GM21786 (cell line): ENCODE measurements at regions not wholly inside any gene's neighbourhood (a gene's known extent, or its start where the extent isn't known, plus 50 kb on each side); places are given as distances from the start of the nearest gene placed in this dataset.
"Not testable (repeated sequence)": the region's sequence is repeated elsewhere in the genome, so short reads cannot be mapped to it uniquely, and the experiment has no call there.

Experiments used
- ATAC-seq: cut with Tn5 transposase; IDR thresholded peaks from one replicate; pipeline ENCODE4 v1.9.1; 2021; ENCODE audit not compliant: unreplicated experiment

DNA sequence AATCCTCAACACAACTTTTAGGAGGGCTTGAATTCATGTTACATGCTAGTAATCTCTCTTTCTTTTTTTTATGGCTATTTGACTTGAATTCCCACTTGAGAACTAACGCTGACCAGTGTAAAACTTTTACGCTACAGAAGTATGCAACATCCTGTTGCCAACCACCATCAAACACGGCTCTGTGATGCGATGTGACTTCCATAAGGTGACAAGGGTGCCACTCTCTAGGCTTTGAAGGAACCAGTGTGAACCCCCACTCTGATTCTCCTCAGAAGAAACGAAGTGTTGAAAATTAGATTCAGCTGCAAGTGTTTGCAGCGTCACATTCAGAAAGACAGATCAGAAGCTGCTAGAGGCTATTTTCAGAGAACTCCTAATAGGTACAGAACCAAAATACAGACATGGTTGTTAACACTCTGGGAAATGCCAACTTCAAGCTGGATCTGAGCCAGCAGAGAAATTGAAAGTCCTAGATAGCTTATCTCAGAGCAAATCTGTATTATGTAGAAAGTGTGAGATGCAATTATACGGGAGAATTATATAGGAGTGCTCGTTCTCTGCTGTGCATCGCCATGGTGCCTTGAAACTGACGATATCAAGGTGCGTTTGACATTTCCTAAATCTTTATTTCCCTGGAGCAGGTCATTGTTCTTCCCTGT, 271.2 kb downstream of the LPIN1 start:
- no peak for ATAC-seq

DNA sequence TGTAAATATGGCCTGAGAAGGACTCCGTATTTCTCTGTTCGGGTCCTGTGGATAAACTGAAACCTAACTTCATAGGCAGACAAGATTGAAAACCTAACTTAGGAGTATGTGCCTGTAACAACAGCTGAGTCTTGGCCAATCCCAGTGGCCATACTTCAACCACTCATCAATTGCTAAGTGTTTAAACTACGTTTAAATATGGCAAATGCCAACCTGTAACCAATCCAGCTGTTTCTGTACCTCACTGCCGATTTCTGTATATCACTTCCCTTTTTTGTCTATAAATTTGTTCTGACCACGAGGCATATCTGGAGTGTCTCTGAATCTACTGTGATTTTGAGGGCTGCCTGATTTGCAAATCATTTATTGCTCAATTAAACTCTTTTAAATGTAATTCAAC, 272.3 kb downstream of the LPIN1 start:
- ATAC-seq, result not testable (repeated sequence)

DNA sequence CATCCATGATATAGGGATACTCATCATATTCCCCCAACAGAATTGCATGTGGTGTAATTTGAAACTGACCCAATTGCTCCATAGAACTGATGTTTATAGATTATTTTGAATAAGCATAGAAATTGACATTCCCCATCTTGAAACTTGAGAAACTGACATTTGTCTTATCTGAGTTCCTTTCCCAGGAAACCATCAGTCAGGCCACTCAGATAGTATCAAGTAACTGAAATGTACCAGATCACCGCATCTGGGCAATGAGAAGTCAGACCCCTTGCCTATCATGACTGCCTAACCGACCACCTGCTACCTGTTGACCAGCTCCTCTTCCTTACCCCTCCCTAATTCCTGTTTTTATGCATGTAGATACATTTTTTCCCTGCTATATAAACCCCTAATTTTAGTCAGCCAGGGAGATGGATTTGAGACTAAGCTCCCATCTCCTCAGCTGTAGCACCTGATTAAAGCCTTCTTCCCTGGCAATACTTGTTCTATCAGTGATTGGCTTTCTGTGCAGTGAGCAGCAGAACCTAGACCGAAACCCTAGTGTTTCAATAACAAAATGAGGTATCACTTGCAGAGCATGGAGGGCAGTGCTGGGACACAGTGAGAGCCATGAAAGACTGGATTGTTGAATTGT, 274.5 kb downstream of the LPIN1 start:
- ATAC-seq, result no peak

DNA sequence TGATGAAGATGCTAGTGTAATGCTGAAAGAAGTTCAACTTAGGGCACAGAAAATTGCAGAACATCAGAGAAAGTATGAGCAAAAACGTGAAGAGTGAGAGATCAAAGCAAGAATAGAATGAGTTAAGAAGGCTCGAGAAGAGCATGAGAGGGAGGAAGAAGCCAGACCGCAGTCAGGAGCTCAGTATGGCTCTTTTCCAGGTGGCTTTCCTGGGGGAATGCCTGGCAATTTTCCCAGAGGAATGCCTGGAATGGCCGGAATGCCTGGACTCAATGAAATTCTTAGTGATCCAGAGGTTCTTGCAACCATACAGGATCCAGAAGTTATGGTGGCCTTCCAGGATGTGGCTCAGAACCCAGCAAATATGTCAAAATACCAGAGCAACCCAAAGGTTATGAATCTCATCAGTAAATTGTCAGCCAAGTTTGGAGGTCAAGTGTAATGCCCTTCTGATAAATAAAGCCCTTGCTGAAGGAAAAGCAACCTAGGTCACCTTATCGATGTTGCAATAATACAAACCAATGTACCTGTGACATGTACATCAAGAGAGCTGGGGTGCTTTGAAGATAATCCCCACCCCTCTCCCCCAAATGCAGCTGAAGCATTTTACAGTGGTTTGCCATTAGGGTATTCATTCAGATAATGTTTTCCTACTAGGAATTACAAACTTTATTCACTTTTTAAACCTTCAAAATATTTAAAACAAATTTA, 277.9 kb downstream of the LPIN1 start:
- ATAC-seq, result not testable (repeated sequence)

DNA sequence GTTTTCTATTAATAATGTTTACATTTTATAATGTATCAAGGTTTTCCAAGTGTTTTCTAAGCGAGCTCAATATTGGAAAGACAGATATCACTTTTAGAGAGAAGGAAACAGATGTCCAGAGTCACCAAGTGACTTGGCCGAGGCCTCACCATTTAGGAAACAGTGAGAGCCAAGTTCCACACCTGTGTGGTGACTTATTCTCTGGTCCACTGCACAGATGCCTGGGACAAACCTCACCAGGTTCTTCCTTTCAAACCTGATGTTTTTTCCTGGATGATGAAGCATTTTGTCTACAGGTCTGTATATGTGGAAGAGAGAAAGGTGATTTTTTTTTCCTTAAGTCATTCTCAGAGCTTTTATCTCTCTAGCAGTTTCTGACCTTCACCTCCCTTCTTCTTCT, 280.7 kb downstream of the LPIN1 start:
- ATAC-seq, result no peak

DNA sequence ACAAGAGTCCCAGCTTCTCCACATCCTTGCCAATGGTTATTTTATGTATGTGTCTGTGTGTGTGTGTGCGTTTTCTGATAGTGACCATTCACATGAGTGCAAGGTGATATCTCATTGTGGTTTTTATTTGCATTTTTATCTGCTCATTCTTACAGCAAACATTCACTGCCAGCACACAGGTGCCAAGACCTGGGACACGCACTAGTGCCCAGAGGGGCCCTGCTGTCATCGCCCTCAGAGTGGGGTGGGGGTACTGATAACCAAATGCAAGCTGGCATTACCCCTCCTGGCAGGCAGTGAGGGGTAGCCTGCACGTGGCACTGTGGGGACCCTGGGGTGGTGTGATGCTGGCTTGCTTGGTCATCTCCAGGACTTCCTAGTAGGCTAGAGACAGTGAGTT, 285.4 kb downstream of the LPIN1 start:
- ATAC-seq, result no peak

DNA sequence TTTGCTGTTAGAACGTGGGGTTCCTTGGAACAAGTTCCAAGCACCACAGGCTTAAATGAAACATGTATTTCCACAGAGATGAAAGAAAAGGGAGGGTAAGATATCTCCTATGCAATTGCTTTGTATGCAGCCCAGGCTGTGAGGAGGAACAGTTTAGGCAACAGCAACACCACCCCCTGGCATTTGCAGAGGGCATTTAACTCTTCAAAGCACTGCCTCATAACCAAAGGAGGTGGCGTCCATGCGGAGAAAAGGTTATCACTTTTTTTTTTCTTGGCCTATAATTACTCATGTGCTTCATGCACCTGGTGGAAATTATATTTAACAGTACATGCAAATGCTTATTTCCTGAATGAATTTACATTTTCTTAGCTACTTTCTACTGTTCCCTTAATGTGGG, 286.0 kb downstream of the LPIN1 start:
- peak; percentile 65 for ATAC-seq

DNA sequence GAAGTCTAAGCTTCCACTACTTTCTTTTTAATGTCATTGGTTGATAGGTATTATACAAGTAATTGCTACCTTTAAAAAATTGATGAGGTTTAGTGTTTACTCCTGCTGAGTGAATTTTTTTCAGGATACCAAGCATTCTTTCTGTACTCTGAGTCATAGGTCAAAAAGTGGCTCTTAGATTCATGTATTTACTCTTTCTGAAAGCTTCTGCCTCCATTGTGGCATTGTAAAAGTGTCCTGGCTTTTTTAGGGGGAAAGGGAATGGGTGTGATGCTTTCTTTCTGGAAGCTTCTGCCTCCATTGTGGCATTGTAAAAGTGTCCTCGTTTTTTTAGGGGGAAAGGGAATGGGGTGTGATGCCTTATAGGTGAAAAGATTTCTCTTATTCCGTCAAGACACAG, 286.5 kb downstream of the LPIN1 start:
- no peak for ATAC-seq

DNA sequence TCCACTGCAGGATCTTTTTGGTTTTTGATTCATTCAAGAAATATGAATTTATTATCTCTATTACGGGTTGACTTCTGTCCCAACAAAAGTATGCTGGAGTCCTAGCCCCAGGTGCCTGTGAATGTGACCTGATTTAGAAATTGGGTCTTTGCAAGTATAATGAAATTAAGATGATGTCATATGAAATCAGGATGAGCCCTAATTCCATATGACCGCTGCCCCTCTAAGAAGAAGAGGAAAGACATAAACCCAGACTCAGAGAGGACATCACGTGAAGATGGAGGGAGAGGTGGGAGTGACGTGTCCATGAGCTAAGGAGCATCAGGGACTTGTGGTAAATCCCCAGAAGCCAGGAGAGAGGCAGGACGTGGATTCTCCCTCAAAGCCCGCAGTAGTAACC, 287.1 kb downstream of the LPIN1 start:
- no peak for ATAC-seq

DNA sequence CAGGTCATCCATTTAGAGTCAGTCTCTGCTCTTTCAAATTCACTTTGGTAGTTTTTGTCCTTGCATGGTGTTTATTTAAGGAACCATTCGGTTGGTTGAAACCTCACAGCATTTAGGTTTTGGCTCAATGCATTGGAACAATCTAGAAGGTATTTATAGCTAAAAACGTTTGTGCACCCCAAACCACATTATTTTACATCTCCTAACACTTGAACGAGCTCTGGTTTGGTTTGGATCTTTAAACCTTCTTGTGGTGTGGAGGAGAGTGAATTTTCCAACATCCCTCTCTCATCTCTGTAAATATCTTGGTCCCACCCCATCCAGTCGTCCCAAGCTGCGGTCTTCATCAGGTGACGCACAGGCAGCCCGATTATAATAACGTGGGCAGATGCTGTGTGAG, 287.9 kb downstream of the LPIN1 start:
- no peak for ATAC-seq

DNA sequence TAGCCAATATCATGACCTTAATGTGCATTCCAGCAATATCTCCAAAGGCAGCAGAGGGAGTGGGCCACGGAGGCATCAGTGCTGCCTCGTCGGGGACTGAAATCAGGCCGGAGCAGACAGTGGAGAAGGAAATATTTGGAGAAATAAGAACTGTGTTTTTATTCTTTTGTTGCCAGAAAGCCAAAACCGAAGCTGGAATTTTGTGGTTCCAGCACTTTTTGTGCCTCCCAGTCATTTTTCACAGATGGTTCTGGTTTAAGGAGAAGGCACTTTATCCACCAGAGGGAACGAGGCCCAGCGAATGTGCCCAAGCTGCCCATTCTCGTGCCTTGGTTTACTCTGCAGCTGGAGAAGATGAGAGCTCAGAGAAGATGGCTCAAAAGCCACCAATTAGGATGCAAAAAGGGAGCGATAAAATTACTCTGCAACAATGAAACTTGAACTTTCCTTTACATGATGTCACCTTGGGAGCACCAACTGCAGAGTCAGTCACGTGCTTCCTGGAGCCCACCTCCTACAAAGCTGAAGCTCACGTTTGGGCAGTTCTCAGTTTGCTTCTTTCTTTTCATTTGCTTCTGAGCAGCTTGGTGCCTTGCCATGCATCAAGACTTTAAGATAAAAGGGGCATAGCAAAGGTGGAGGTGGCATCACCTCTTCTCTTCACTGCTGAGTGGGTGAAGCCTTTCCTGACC, 288.7 kb downstream of the LPIN1 start:
- no peak for ATAC-seq

DNA sequence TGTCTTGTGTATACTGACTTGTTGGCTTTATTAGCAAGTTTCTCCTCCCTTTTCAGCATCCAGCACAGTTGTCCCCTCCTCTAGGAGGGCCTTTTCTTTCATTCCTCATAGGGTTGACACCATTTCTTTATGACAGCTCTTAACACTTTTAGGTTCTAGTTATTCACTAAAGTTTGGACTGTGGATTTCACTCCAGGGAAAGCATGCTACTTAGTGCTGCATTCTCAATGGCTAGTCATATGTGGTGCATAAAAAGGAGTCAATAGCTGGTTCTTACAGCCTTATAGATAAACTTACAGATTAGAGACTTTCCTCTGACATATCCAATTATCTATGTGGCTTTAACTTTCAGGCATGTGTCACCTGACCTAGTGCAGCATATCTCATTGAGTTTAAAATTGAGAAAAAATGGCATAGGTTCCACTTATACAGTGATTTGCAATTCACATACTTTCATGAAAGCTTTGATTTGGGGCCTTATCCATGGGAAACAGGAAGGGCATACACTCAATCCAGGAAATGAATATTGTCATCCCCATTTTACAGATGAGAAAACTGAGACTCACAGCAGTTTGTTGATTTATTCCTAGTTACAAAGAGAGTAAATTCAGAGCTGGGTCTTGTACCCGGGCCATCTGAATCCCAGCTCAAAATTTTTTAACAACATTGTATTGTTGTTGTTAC, 289.7 kb downstream of the LPIN1 start:
- ATAC-seq, result no peak

DNA sequence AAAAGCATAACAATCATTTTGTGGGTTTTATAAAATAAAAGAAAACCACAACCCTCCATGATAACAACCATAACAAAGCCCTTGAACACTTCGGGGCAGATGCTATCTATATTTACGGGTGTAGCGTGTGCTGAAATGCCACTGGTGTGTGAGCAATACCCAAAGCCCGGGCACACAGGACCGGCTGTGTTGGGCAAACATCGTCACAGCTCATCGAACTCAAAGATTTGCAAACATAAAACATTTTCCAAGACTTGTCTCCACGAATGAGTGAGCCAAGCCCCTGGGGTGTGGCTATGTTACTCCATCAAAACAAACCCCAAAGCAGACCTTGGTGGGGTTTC, 290.2 kb downstream of the LPIN1 start:
- no peak for ATAC-seq

DNA sequence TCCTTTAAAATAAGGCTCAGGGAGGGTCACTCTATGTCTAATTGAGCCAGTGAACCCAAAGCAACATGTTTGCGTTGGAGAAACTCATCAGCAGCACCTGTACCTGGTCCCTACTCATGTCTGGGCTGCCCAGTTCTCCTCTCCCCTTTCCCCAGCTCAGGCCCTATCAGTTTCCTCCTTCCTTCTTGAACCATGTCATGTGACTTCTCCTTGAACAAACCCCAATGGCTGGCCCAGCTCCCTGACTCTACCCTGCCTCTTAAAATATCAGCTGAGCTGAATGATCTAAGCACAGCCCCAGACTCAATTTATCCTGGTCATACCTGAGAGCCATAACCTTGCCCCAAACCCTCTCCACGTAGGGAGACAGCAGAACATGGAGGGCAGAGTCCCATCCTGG, 290.9 kb downstream of the LPIN1 start:
- no peak for ATAC-seq

DNA sequence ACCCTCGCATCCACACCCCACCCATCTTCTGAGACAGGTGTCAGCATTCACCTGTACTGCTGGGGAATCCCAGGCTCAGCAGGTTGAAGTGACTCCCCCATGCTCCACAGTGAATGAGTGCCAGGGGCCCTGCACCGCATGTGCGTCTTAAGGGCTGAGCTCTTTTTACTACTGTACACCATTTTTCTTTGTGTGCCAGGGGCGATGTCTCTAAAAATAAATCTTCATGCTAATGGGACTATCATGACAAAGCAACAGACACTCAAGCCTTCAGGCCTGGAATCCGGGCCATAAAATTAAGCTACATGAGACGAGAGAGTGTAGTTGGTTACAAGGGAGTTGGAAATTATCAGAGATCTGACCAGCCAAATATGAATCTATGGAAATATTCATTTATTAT, 294.8 kb downstream of the LPIN1 start:
- ATAC-seq, result no peak

DNA sequence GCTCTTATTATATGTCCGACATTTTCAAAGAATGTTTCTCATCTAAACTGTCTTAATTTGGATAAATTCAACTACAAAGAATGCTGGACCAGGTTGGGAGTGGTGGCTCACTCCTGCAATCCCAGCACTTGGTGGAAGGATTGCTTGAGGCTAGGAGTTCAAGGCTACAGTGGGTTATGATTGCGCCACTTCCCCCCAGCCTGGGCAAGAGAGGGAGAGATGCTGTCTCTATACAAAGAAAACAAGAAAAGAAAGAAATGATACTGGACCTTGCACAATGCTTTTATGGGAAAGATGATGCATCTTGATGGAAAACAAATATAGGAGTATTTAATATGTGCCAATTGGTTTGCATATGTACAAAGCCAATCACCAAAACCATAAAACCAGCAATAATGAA, 296.7 kb downstream of the LPIN1 start:
- no peak for ATAC-seq

DNA sequence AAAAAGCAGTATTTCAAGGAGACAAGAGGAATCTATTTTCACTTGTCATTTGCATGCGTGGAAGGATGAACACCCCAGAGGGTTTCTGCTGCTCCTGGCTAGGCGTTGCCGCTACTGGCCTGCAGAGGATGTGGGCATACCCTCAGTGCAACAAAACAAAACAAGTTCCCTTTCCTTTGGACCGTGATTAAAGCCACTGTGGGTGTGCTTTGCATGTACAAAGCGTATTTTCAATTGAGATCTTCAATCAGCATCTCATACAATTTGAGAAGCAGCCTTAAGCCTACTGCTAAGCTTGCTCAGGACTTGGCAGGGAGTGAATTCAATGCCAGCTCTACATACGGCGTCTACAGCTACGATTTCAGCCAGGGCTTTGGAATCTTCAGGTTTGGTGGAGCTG, 298.4 kb downstream of the LPIN1 start:
- peak; percentile 48 for ATAC-seq

DNA sequence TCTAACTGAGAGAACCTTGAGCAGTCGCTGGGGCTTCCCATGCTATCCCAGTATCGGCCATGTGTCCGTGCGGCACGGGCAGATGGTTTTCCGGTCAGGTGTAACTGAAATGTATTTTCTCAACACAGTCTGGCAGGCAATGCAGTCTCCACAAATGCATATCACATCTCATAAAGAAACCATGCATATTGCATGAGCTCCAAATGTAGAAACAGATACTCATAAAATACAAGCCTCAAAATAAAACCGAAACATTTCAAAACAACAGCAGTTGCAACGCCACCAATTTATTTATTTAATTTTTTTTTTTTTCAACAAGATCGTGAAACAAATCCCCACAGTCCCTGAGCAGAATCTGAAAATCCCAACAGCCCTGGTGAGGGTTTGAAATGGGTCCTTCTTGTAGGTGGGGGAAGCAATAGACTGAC, 299.4 kb downstream of the LPIN1 start:
- peak; percentile 46 for ATAC-seq

DNA sequence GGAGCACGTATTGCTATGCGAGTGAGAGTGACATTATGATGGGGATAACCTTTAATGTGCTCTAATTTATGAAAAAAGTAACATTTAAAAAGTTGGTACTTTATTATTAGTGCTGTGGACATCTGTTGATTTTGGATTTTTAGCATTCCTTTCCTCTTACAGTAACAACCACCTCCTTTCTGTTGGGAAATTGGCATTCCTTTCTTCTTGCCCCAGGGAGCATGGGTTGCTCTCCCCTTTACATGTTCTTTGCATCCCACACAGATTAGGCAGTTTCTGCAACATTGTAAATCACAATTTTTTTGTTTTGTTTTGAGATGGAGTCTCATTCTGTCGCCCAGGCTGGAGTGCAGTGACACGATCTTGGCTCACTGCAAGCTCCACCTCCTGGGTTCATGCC, 300.2 kb downstream of the LPIN1 start:
- no peak for ATAC-seq

DNA sequence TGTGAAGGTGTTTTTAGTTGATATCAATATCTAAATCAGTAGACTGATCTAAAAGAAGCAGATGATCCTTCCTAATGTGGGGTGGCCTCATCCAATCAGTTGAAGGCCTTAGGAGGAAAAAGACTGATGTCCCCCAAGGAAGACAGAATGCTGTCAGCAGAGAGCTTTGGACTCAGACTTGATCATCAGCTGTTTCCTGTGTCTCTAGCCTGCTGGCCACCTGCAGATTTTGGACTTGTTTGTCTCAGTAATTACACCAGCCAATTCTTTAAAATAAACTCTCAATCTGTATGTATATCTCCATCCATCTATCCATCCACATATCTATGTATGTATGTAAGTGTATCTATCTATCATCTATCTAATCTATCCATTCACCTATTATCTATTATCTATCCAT, 301.3 kb downstream of the LPIN1 start:
- ATAC-seq, result no peak

DNA sequence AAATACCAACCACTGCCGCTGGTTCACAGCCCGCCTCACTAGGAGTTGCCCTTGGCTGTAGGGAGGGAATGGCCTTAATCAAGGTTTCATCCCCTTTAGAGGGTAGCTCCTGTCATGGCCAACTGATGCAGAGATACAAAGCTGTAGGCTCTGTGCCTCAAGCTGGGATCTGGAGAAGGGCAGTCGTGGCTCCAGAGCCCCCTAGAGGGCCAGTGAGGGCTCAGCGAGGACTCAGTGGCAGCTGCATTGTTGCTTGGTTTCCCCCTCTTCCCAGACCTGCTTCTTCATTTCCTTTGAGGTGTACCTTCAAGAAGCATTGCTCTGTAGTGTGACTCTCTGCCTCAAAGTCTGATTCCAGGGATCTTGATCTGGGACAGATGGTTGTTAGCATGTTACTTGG, 302.1 kb downstream of the LPIN1 start:
- ATAC-seq, result no peak
